ENCODE measurements at regions not wholly inside any gene's neighbourhood (a gene's known extent, or its start where the extent isn't known, plus 50 kb on each side); places are given as distances from the start of the nearest gene placed in this dataset.

- in situ Hi-C loops (cut with MboI) (no loop called here), intact Hi-C loops (cut with micrococcal nuclease) (no loop called here)
- CTCF ChIA-PET (ENCODE audit: low intra/inter-chr PET ratio) = no interaction called here
- no peaks in the 10 kb centered on the region for H3K36me3 ChIP-seq (ENCODE audit: control insufficient read depth, insufficient read depth, low read length)
- DNase-seq (ENCODE audit: extremely low read depth in 1 of 4, low spot score in 3 of 4) (no peak), FAIRE-seq (no peak), ATAC-seq (no peak)
- no peak overlapping the region for H3K4me3 ChIP-seq
- no peaks in the 10 kb centered on the region for H3K9me1 ChIP-seq (ENCODE audit: control insufficient read depth, insufficient read depth, low read length)
- H2AFZ ChIP-seq (ENCODE audit: low read depth, low read length) = no peak overlapping the region
- no peaks in the 10 kb centered on the region for H3K79me2 ChIP-seq (ENCODE audit: control insufficient read depth, insufficient read depth, low read length)
- POLR2A ChIA-PET = no interaction called here
- H3K27me3 ChIP-seq (ENCODE audit: control insufficient read depth in 2 of 2, insufficient read depth in 2 of 2, low read length in 2 of 2) = no peaks in the 10 kb centered on the region
- BruUV-seq (replicated peaks) = no TSS peak
- WGBS (ENCODE audit: insufficient coverage, low coverage, missing lambda C conversion rate) = 0% methylated on average over 1 of the region's 2 CpGs
- no peaks in the 10 kb centered on the region for H4K20me1 ChIP-seq (replicated peaks; ENCODE audit: control insufficient read depth, insufficient read depth, low read length)
- no peaks in the 10 kb centered on the region for H3K9me3 ChIP-seq (replicated peaks; ENCODE audit: control insufficient read depth, insufficient read depth, low read depth, low read length)
- H3K9ac ChIP-seq (ENCODE audit: insufficient read depth in 1 of 2, low read depth in 2 of 2, low read length in 2 of 2) = no peak overlapping the region
- TF ChIP-seq PHB2 (IDR thresholded peaks at IDR 0.05; ENCODE audit: low read depth) (no peak), OTX1 (CRISPR knock-in tag; IDR thresholded peaks at IDR 0.05) (no peak), KAT7 (CRISPR knock-in tag; IDR thresholded peaks at IDR 0.05; ENCODE audit: borderline replicate concordance) (no peak), HNRNPLL (IDR thresholded peaks at IDR 0.05; ENCODE audit: low read depth, low read length, poor library complexity, severe bottlenecking) (no peak), NEUROD1 (IDR thresholded peaks at IDR 0.05; ENCODE audit: borderline replicate concordance, low read depth, low read length, partially characterized antibody) (no peak), PTRF (tag; IDR thresholded peaks at IDR 0.05) (no peak), MTA2 (IDR thresholded peaks at IDR 0.05; ENCODE audit: low read depth) (no peak)
- TF ChIP-seq, protein P1, sequence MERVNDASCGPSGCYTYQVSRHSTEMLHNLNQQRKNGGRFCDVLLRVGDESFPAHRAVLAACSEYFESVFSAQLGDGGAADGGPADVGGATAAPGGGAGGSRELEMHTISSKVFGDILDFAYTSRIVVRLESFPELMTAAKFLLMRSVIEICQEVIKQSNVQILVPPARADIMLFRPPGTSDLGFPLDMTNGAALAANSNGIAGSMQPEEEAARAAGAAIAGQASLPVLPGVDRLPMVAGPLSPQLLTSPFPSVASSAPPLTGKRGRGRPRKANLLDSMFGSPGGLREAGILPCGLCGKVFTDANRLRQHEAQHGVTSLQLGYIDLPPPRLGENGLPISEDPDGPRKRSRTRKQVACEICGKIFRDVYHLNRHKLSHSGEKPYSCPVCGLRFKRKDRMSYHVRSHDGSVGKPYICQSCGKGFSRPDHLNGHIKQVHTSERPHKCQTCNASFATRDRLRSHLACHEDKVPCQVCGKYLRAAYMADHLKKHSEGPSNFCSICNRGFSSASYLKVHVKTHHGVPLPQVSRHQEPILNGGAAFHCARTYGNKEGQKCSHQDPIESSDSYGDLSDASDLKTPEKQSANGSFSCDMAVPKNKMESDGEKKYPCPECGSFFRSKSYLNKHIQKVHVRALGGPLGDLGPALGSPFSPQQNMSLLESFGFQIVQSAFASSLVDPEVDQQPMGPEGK (CRISPR knock-in tag; IDR thresholded peaks at IDR 0.05; ENCODE audit: borderline replicate concordance) = no peak
- no peaks in the 10 kb centered on the region for H3K4me1 ChIP-seq (replicated peaks in 1 of 2; ENCODE audit: control insufficient read depth in 2 of 2, insufficient read depth in 2 of 2, low read length in 2 of 2)
- H3K4me2 ChIP-seq (ENCODE audit: insufficient read depth, low read length) = no peak overlapping the region
- H3K27ac ChIP-seq (ENCODE audit: extremely low read depth, low read depth, low read length) = no peak overlapping the region
These were observed 381.8 kb downstream of the MLLT3 start for GRCh38 chr9:20240498-20240897.
